NCI-H1092 treated with DMSO at 0.1 percent for 48 hours (cell line): ENCODE measurements at regions not wholly inside any gene's neighbourhood (a gene's known extent, or its start where the extent isn't known, plus 50 kb on each side); places are given as distances from the start of the nearest gene placed in this dataset.
"Not testable (repeated sequence)": the region's sequence is repeated elsewhere in the genome, so short reads cannot be mapped to it uniquely, and the experiment has no call there.

ENCODE experiments used
- DNase-seq: peaks from one replicate; lab custom pipeline; 2025; lab: John Stamatoyannopoulos, UW

DNA sequence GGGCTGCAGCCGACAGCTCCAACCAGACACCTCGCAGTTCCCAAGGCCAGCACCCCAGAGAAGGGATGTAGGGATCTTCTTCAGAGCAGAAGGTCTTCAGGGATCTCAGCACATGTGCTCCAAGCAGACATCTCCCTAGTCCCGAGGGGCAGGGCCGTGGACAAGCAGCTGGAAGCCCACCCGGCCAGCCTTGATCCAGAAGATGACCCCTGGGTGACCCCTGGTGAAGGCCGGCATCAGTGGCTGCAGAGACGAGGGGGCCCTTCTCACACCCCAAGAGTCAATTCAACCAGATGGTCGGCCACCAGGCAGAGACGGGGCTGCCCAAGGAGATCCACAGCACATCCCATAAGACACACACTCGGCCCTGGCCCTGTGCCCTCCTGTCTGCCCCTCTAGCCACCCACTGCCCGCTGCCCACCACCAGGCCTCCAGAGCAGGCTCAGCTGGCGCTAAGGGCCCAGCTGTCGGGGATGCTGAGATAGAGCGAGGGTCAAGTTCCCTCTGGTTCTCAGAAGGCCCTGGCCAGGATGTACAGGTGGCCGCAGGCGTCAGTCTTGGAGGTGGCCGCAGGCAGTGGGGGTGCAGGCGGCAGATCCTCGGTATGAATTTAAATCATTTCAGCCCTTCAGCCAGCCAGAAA is 168.3 kb downstream of the BRD1 start:
- no peak for DNase-seq

- no peak for DNase-seq
These were observed 168.8 kb downstream of the BRD1 start for GRCh38 chr22:49658902-49659280.

- DNase-seq: no peak
These were observed 169.6 kb downstream of the BRD1 start for GRCh38 chr22:49657974-49658590.

DNA sequence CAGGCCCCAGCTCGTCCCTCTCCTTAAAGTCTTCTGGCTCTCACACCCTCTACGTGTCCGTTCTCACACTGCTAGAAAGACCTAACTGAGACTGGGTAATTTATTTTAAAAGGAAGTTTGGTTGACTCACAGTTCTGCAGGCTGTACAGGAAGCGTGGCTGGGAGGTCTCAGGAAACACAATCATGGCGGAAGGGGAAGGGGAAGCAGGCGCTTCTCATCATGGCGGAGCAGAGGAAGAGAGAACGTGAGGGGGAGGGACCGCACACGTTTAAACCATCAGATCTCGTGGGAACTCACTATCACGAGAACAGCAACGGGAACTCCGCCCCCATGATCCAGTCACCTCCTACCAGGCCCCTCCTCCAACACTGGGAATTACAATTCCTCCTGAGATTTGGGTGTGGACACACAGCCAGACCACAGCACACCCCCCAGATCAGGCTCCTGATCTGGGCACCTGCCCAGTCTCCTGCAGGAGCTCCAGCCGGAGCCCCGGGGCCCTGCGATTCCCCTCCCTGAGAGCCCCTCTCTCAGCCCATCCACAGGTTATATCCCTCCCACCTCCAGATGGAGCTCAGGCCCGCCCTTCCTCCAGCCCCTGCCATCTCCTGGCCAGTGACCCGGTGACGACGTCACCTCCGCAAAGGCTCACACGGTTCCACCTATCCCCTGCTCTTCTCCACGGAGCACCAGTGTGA is 170.2 kb downstream of the BRD1 start:
- DNase-seq: no peak

DNA sequence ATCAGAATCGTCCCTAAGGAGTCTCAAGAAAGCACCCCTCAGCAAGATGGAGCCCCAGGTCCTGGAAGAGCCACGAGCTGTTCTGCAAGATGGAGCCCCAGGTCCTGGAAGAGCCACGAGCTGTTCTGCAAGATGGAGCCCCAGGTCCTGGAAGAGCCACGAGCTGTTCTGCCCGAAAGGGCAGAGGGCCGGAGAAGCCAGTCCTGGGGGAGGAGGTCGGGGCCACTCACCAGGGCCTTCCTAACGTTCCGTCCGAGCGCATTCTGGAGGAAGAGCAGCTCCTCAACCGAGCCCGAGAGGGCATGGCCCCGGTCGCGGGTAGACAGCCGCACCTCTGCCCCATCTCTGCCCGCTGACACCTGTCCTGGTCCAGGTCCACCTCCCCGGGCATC is 170.8 kb downstream of the BRD1 start:
- DNase-seq: not testable (repeated sequence)

GRCh38 chr22:49656291-49656851 is 171.3 kb downstream of the BRD1 start:
- DNase-seq: no peak

- DNase-seq: no peak
These were observed 172.4 kb downstream of the BRD1 start for GRCh38 chr22:49655168-49655812.

DNA sequence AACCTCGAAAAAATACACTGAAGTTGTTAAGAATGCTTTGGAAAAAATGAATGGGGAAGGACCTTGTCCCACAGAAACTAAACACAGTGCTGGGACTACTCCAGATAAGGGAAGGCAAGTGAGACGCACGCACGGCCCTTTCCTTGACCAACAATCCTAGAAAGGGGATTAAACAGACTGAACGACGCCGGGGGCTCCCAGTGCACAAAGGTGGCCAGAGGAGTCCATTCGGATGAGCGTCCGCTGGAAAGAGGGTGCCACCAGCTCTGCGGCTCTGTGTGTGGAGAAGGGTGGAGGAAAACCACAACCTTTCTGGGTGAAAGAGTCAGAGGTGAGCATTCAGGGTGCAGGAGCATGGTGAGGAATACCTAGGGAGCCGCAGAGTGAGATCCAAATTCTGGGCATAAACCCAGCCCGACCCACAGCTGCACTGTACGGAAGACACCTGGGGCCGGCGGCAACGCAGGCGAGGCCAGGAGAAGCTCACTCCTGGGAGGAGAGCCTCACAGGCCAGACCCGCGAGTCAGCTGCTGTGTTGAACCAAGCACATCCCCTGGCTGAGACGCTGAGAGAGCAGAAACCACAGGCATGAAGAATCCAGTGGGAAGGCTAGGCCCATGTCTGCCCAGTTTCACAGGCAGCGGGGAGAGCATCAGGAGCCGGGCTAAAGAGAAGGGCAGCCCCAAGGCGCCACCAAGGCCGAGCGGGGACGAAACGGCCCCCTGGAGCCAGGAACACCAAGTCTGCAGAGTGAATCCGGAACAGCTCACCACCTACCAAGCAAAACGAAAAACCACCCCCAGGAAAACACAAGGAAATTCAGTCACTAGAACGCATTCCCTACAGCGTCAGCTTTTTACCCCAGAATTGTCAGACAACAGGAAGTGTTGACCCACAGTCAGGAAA is 177.1 kb downstream of the BRD1 start:
- no peak for DNase-seq

DNA sequence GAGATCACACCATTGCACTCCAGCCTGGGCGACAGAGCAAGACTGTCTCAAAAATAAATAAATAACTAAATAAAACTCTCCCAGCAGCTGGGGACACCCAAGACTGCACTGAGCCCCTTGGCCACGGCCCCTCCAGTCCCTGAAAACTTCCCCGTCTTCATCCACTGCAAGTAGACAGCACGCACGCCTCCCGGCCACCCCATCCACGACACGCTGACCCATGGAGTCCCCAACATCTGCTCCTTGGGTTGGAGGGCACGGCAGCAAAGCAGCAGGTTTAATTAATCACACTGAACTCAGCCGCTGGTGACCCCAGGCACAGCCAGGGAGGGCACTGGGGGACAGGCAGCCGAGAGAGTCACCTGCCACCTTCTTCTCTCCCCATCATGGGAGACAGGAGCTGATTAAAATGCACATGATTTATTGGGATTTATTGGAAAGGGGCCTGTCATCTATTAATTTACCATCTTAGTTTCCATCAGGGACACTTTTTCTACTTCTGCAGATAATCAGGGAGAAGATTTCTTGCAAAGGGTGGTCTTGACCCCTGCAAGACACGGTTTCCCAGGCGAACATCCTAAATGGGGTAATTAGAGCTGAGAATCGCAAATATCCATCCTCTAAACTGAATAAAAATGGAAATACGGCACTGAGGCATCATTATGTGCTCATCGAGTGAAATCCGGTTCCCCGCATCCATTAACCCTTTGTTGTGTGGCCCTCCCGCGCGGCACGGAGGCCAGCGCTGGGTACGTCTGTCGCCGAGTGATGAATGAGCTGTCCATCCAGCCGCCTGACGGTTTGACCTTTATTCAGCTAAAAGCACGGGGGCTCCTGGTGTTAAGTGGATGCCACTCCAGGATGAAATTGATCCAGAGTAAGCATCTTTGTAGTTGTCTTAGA is 178.3 kb downstream of the BRD1 start:
- no peak for DNase-seq

GRCh38 chr22:49648053-49648452 is 179.6 kb downstream of the BRD1 start:
- DNase-seq: no peak

DNA sequence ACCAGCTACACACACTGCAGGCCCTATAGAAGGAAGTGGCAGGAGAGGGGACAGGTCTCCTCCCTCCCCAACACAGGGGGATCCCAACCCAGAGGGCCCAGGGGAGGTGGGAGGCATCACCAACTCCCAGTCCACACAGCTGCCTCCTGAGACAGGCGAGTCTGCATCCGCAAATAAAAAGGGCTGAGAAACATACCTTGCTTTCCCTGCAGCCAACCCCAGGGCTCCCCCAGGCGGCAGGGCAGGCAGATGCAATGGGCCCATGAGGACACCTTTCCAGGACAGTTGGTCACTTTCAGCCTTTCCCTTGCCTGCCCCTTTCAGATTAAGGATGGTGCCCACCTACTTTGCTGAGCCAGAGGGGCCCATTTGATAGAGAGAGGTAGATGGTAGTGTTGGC is 180.0 kb downstream of the BRD1 start:
- no peak for DNase-seq

GRCh38 chr22:49646876-49647275 is 180.8 kb downstream of the BRD1 start:
- DNase-seq: no peak

DNA sequence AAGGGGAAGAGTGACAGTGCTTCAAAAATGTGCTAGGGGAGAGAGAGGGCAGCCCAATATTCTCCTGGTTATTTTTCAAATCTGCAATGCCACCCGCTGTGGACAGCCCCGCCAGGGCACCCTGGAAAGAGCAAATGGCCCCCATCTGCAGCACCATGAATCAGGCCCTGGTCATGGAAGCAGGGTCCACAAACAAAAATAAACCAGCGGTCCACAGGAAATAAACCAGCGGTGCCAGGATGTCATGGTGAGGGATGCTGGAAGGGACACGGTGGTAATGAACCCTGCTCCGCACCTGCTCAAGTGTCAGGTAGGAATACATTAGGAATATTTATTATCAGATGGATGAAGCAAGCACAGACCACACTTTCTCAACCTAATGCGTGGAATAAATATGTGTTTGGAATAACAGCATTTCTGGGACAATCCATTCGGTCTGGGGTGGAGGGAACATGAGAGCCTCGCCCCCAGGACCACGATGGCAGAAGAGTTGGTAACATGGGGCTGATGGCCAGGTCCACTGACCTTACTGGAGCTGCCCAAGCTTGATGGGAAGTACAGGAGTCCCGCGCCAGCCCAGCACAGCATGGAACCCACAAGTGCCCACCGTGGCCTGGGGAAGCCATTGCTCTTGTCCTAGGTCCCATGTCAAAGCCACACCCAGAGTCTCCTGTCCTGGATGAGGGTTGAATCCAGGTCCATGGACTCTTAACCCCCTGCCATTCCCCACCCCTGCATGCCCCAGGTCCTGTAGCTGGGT is 181.7 kb downstream of the BRD1 start:
- DNase-seq: no peak

DNA sequence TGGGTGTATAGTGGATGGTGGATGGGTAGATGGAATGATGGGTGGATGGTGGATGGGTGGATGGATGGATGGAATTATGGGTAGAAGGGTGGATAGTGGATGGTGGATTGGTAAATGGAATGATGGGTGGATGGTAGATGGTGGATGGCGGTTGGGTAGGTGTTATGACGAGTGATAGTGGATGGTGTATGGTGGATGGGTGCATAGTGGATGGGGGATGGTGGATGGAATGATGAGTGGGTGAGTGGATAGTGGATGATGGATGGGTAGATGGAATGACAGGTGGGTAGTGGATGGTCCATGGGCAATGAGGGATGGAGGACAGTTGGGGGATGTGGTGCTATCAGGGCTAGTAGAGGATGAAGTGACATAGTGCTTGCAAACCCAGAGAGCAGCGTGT is 182.4 kb downstream of the BRD1 start:
- no peak for DNase-seq

- no peak for DNase-seq
These were observed 183.7 kb downstream of the BRD1 start for GRCh38 chr22:49643998-49644397.

GRCh38 chr22:49643466-49643865 is 184.2 kb downstream of the BRD1 start:
- DNase-seq: no peak

- no peak for DNase-seq
These were observed 184.9 kb downstream of the BRD1 start for GRCh38 chr22:49642741-49643140.

DNA sequence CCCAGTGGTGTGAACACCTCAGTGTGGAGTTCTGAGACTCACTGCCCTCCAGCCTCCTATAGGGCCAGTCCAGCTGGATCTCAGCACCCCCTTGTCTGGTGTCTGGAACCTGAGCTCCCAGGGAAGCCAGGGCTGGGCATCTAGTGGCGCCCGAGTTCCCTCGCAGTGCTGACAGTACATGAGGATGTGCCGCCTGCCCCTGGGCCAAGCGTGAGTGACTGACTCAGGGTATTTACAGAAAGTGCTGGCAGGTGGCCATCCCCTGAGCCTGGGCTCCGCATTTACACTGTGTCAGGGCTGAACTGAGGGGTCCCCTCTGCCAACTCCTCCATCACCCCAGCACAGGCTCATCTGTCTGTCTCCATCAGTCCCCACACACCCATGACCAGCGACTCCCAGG is 185.3 kb downstream of the BRD1 start:
- DNase-seq: no peak

DNA sequence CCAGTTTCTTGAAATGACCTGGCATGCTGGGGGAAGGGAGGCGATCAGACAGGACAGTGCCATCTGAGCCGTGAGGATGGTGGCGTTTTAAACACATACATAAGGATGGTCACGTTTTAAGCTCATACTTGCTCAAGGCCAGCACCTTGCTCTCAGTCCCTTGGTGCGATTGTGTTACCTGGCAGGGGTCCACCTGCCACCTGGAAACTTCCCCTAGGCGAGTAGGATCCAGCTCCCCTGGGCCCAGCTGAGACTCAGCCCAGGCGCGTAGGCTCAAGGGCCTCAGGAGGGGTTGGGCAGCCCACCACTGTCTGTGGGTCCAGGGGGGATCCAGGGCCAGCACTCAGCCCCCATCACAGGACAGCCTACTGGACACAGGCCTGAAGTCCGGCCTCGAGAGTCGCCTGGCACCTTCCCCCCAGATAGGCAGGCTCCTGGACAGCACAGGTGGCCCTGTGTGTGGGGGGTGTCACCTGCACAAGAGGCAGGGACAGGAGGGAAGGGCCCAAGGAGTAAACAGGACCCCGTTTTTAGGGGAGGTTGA is 185.8 kb downstream of the BRD1 start:
- no peak for DNase-seq
